Stimulated activated CD4-positive, alpha-beta T cell treated with anti-CD3 and anti-CD28 coated beads, TNF-alpha, amount 100 ng/mL, for 48 hours (primary cell): ENCODE measurements at regions not wholly inside any gene's neighbourhood (a gene's known extent, or its start where the extent isn't known, plus 50 kb on each side); places are given as distances from the start of the nearest gene placed in this dataset.

Experiments
- DNase-seq, 3 donors: peaks; one replicate each; pipeline ENCODE4 v3.0.0-alpha.2; 2020; ENCODE audit warnings: low read depth in 3 of 3

DNA sequence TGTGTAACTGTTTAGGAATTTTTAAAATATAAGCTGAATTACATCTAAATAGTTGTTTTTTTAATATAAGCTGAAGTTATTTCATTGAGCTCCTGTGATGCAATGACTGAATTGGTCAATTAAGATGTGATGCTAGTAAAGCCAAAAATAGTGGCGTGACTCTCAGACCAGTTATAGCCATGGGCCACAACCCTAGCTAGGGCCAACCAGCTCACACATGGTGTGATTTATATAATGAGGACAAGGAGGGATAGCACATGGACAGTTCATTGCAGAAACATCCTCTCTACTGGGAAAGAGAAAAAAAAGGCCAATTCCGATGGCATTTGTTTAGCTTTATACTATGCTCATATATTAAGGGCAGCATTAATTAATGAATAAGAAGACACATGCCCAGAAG lies 119.3 kb upstream of the PROX1 start:
- no peak for DNase-seq

DNA sequence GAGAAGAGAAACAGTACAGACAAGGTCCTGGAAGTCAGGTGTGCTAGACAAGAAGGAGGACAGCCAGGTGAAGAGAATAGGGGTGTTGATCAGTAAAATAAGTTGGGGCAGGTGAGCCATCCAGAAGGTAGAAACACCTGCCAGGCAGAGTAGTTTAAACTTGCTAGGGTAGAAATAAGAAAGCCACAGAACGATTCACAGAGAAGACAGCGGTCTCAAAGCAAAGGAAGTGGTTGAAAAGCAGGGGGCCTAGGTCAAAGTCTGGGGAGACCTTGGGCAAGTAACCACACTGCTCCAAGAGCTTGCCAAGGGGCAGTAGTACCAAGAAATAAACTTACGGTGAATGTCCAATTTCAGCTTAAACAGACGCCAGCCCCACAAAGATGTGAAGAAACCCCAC lies 116.6 kb upstream of the PROX1 start:
- DNase-seq, result no peak

DNA sequence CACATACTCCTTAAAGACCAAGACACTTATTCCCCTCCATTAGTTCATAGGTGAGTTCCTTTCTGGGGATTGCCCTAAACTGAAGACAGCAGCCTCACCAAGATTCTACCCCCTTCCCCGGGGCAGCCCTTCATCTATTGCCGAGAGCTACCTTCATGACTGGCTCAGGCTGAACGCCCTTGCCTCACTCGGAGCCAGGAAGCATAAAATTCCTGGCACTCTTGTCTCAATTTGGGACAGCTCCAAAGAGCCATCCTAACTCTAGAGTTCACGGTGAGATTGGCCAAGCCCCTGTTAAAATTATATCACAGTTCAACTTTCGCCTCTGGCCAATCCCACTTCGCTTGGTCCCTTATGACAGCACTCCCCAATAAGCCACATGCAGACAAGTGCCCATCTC lies 113.0 kb upstream of the PROX1 start:
- no peak for DNase-seq

DNA sequence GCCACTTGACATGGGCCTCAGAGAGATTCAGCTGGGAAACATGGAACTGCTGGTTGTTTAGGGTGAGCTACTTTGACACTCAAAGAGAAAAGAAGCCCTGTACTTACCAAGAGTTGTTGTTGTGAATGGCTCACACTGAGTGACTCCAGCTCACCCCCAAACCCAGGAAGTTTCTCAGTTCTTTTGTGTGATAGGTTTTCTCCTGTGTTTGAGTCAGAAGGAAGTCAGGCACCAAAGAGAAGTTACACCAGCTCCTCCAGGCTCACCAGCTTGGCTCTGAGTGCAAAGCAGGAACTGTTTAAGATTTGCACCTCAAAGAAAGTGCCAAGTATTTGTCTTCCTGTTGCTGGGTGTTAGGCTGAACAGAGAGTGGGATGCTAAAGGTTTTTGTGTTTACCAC lies 111.2 kb upstream of the PROX1 start:
- no peak for DNase-seq

DNA sequence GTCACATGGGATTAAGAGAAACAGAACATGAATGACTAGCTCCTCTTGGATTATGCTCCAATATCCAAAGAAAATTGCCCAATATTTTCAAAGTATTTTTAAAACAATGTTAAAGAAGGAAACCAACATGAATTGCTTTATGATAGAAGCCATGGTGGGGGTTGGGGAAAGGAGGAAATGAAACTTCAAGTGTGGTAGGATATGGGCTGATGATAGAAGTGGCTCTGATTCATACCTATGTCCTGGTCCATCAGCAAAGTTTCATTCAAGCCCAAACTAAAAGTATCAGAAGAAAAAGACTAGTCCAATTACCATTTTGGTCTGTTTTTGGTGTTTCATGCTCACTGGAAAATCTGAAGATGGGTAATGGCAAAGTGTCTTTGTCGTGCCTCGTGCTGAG lies 104.2 kb upstream of the PROX1 start:
- no peak for DNase-seq

DNA sequence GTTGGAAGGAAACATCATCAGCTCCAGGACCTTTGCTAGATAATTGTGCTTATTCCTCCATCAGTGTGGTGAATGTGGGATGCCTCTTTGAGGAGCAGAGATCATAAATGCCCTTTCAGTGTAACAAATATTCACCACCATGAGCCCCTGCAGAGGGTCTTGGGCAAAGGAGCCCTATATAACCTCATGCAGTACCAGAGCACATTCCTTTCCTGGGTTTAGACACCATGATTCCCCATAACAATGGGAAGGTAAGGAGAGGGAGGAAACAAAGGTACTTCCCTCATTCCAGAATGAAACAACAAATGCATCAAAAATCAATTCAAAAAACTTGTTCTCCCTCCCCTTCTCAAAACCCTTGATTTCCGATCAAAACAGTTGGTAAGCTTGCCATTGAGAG lies 103.4 kb upstream of the PROX1 start:
- no peak for DNase-seq

DNA sequence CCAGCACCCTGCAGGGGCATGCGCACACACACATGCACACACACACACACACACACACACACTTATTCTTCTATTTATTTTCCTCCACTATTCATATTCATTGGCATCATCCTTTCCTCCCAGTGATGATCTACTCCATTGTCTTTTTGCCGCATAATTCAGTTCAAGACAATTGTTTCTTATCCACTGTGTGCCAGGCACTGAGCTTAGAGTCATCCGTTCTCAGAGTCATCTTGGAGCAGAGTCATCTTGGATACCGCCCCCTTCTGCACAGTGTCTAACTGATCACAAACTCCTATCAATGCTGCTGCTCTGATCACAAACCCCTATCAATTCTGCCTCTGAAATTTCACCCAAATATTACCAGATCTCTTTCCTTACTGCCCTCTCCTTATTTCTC lies 102.8 kb upstream of the PROX1 start:
- DNase-seq, result no peak

DNA sequence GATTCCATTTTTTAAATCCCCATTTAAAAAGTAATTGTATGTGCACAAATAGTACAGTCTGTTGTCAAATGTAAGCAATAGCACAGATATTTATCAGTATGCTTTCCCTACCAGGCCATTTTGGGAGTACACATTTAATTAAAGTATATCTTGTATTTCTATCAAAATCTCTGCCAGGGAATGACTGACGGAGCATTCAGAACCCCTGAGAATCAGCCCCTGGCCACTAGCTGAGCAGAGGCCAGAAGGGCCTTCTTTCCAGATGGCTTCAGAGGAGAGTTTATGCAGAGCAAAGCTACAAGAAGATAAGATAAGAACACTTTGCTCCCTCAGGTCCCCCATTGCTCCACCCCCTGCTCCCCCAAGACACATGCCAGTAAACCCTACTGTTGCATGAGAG lies 99.9 kb upstream of the PROX1 start:
- no peak for DNase-seq

DNA sequence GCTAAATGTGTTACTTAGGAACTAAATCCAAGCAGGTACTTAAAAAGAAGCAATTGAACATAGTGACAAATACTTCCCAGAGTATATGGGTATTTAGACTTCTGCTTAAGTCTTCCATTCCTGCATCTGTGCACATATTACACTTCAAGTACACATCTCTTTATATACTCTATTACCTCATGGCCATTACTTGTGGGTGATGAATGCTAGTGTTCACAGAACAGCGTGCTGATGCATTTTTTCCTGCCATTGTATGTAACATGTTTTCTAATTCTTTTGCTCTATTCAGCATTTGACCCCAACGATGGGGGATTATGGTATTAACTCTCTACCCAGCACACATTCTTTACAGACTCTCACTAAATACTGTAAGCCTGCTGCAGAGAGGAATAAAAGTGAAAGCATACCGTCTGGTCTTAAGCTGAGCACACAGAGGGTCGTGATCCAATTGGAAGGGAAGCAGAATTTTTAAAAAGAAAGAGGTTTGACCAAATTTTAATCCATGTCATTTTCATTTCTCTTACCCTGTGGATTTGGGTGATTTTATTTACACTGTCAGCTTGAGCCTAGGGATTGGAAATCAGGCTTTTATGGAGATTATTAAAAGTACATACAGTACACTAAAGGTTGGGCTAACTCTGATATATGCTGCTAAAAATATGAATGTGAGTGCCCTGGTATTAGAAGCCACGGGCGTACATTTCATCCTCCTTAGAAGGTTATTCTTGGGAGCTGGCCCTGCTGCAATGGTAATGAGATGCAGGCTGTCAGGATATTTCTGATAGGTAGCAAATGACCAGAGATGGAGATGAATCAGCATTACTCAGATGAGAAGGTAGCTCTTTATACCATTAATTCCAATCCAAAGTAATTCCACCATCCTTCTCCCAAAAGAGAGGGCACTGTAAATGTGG lies 95.5 kb upstream of the PROX1 start:
- DNase-seq, result no peak

DNA sequence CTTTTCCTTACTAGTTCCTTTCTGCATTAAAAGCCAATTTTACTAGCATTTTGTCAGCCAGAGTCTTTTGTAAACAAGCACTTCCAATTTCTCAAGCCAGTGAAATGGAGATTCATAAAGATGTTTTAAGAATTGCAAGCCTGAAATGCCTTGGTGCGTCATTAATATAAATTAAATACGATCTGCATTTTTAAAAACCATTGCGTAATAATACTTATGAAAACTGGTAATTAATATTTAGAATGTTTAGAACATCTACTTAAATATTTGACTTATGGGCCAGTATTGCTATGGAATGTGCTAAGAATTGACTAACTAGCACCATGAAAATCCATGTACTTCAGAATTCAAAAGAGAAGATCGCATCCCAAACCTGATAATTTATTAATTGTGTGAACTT lies 89.1 kb upstream of the PROX1 start:
- DNase-seq, result no peak

DNA sequence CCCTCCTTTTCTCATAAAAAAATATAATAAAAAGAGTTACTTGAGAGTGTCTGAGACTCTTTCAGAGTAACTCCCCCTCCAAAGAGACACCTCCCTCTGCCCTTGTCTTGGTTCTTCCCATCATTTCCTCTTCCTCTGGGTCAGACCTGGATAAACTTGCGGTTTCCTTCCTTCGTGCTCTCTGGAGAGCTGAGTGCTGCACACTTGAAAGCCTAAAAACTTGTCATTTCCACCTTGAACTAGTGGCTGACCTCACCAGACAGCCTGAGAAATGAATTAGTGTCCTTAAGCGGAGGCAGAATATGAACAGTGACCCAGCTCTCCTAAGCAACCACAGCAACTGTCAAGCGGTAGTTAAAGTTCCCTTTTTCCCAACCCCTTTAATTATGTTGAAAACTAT lies 88.4 kb upstream of the PROX1 start:
- no peak for DNase-seq

DNA sequence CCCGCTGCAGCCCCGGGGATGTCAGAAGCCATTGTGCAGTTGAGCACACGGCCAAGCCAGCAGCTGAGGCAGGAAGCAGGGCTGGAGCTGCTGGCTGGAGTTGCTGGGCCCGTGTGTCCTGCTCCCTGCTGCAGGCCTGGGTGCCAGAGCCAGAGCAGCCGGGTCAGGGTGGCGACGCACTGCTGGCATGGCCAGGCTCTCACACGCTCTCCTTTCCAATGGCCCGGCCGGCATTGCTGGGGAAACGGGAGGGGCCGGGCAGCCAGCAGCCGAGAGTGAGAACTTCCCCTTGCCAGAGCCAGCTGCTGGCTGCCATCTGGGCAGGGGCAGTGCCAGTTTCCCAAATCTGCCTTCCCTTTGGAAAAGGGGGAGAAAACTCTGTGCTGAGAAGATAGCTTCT lies 82.4 kb upstream of the PROX1 start:
- DNase-seq, result no peak

DNA sequence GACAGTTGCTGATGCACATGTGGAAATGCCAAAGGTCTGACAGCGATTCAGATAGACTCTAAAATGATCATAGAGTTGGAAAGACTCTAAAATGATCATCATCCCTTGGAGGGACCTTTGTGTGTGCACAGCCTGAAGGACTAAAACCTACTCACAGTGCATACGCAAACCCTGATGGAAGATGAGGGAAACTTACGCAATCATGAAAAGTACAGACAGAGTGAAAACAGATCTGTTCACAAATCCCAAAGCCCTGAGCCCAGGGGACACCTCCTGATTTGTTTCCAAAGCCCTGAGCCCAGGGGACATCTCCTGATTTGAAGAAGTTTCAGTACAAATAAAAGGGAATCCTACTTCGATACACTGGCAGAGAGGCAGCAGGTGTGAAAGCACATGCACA lies 79.3 kb upstream of the PROX1 start:
- no peak for DNase-seq

DNA sequence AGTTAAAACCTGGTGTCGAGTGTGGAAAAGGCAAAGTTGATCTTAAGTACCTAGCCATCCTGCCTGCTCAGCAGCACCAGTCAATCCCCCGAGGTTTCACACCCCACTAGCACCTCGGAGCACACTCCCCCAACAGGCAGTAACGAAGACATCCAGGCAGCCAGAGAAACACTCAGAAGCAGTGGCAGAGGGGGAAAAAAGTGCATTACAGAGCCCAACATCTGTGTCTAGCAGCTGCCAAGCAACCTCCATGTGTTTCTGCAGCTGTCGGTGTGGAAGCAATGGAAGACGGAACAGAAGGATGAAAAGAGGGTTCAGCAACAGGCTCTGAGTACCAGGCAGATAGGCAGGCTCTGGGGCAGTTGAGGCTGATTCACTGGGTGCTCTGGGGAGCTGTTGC lies 73.4 kb upstream of the PROX1 start:
- DNase-seq, result no peak

DNA sequence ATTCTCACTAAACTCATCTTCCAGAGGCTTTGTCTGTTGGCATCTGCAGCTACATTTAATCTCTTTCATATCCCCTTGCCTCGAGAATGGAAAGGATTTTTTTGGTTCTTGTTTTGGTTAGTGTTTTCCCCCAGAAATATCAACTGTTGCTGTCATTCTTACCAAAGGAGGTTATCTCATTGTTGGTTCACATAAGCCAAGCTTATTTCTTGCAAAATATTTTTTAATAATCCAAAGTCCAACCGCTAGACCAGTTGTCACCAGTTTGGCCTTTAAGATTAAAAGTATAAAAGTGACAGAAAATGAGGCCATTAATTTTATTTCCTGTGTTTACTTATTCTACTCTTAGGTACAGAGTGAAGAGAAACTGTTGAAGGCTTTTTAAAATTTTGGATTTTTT lies 66.5 kb upstream of the PROX1 start:
- no peak for DNase-seq

DNA sequence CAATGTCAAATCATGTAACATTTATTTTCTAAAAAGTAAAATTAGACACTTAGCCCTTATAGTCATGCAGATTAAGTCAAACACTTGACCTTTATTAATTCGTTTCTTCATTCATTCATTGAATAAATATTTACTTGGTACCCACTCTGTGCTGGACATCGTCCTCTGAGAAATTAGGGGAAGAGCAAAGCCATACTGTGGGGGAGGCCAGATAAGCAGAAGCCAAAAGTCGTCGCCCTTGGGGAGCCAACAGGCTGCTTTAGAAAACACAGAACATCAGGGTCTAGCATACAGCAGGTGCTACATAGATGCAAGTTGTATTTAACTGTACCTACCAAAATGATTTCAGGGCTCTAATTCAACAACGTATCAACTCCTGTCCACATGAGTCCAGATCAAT lies 66.1 kb upstream of the PROX1 start:
- no peak for DNase-seq

DNA sequence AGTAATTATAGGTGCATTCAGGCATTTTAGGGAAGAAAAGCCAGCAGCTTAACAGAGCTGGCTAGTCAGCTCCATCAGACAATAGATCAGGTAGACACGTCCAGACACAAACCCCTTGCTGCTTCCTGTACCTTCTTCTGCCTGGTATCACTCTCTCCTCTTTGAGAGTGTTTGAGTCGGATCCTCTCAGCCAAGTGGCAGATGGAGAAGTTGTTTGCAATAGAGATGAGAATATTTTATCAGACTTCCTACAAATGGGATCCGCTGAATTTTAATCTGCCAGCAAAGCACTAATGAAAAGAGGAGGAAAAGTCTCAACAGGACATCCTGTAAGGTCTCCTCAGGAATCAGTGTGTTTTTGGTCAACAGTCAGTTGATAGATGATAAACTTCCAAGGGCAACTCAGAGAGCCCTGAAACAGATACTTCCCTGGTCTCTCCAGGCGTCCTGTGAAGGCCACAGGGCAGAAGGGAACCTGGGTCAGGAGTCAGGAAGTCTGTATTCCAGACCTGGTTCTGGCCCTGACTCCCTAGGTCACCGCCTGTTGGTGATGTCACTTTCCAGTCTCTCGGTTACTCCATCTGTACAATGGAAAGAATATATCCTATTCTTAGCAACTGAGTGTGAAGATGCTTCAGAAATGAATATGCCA lies 62.1 kb upstream of the PROX1 start:
- DNase-seq, result no peak

DNA sequence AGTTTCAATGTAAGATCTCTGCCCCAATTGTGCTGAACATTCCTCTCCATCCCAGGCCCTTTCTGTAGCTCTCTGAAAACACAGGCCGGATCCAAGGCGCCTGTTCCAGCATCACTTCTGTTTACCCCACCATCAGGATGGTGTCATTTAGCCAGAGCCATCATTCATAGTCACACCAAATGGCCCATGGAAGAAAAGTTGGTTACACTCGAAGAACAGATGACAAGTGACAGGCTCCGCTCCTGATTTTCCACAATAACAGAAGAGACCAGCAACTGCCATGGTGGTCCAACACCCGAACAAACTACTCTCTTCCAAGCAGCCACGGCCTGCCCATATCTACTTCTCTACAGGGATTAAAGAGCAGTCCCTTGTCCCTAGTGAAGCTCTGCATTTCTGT lies 59.9 kb upstream of the PROX1 start:
- no peak for DNase-seq

DNA sequence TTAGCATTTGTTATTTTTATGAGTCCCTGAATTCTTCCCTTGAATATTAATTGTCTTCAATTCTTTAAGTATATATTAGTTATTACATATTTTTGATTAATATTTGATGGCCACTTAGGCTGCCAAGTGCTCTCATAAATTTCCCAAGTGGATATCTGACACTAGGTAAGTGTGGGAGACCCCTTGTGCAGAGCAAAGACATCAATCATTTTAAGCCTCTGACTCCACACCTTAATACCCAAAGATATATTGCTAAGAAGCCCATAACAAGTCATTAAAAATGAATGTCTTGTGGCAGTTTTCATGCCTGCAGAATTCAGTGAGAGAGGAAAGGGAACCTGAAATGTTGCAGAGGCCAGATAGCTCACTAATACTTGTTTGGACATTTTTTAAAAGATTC lies 58.4 kb upstream of the PROX1 start:
- no peak for DNase-seq

DNA sequence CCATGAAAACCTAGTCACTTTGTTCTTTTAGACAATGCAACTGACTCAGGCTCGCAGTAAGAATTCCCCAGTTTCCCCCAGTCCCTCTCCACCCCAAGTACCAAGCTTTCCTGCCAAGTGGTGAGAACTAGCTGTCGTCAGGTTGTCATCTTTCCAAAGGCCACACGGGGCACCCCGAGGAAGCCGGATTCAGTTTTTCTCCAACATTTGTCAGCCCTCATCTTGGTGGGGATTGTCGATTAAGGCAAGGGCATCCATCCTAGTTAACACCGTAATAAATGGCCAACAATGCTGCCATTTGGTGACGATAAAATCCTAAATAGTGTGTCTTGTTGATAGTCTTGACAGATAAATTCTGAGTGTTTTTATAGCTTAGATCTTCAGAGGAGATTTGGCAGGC lies 55.9 kb upstream of the PROX1 start:
- no peak for DNase-seq

DNA sequence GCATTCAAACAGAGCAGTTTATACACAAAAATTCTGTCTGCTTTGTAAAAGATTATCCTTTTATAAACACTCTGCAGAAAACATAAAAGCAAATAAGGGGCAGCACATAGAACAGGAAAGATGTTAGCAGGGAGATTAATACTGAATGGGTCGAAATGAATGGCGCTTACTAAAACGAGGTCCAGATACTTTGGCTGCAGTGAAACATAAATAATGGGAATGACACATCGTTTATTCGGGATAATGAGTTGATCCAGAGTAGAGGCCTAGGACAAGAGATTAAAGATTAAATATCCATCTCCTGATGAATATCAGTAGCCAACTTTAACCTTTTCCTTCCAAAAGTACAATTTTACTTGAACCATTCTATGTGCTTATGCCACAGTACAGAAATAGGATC lies 54.4 kb upstream of the PROX1 start:
- no peak for DNase-seq

DNA sequence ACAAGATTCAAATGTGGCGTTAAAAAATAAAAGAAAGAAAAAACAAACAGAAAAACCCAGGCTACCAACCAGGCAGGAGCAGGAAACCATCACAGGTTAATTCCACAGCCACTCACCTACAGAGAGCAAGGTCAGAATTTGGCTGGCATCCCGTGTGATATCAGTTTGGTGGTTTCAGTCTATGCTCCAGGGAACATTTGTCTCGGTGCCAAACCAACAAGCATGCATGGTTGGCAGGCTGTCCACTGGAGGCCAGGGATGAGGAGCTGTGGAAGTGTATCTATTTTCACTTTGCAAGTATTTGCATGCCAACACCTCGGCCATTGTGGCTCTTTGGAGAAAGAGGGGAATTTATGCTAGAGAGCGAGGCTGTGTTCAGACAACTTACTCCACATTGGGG lies 53.1 kb upstream of the PROX1 start:
- no peak for DNase-seq

DNA sequence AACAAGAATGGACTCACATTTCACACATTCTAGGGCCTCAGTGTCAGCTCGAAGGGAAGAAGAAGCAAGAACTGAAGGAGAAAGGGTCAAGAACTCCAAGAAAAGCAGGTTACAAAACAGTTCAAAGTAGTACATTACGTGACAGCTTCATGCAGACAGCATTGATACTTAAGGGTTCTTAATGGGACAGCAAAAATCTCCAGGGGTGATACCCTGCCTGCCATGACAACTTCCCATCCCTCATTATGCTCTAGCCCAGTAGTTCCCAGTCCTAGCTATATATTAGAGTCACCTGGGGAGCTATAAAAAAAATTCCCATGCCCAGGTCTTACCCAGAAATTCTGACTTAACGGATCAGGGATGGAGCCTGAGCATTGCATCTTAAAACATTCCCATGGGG lies 51.2 kb upstream of the PROX1 start:
- no peak for DNase-seq
